ENCODE measurements at regions not wholly inside any gene's neighbourhood (a gene's known extent, or its start where the extent isn't known, plus 50 kb on each side); places are given as distances from the start of the nearest gene placed in this dataset.

GRCh38 chr6:74044417-74045096 is 348.6 kb downstream of the CD109 start:
- no peak for TF ChIP-seq POLR2AphosphoS5 (IDR thresholded peaks at IDR 0.05; ENCODE audit: low read depth, low read length)
- TF ChIP-seq SIN3A (IDR thresholded peaks at IDR 0.05; ENCODE audit: borderline replicate concordance, insufficient read depth, low read length): no peak

Data from PFSK-1 (cell line).